22Rv1 (cell line): ENCODE measurements at regions not wholly inside any gene's neighbourhood (a gene's known extent, or its start where the extent isn't known, plus 50 kb on each side); places are given as distances from the start of the nearest gene placed in this dataset.

Experiments used
- ZFX ChIP-seq: fragments of 450-650 bp; IDR thresholded peaks from 2 replicates; pipeline ENCODE4 v1.6.1; 2017; ENCODE audit warnings: antibody characterized with exemption, borderline replicate concordance
- TF ChIP-seq, protein P1 (sequence below): fragments of 450-650 bp; IDR thresholded peaks from 2 replicates; pipeline ENCODE4 v1.5.1; 2017; ENCODE audit warnings: mild to moderate bottlenecking

DNA sequence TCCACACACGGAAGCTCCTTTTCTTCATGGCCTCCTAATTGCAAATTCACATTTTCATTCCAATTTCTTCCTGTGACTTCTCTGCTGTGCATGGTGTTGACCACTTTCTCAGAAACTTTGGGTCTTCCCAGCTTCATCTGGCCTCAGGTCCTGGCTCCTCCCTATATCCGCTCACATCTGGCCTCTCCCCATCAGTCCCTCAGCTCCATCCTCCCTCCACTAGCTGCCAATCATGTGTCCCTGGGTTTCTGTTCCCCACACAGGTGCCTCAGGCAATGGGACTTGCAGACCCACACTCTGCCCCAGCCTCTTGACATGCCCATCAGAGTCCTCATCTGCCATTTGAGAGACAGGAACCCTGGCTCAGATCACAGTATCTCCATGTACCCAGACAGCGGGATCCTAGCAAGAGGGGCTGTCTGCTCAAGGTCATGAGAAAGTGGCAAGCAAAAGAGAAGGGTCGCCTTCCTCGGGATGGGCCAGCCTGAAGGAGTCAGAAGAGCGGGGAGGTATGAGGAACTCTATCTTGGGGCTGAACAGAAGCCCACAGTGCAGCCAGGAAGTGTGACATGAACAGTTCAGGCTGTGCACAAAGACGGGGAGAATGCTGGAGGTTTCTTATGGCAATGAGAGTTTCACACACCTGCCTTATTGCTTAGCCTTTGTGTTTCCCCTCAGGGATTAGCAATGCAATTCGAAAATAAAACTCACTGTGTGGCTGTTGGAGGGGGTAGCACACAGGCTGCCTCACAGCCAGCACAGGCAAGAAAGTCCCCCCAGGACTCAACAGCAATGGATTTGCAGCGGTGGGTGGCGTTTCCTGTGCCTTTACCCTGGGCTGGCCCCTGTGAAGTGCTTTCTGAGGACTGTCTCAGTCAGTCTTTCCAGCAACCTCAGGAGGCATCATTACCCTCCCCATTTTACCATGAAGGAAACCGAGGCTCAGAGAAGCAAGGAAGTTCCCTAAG lies 69.5 kb downstream of the COPS8 start:
- TF ChIP-seq, protein P1, sequence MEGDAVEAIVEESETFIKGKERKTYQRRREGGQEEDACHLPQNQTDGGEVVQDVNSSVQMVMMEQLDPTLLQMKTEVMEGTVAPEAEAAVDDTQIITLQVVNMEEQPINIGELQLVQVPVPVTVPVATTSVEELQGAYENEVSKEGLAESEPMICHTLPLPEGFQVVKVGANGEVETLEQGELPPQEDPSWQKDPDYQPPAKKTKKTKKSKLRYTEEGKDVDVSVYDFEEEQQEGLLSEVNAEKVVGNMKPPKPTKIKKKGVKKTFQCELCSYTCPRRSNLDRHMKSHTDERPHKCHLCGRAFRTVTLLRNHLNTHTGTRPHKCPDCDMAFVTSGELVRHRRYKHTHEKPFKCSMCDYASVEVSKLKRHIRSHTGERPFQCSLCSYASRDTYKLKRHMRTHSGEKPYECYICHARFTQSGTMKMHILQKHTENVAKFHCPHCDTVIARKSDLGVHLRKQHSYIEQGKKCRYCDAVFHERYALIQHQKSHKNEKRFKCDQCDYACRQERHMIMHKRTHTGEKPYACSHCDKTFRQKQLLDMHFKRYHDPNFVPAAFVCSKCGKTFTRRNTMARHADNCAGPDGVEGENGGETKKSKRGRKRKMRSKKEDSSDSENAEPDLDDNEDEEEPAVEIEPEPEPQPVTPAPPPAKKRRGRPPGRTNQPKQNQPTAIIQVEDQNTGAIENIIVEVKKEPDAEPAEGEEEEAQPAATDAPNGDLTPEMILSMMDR: no peak
- no peak for TF ChIP-seq ZFX
